Right kidney (tissue), 1 donor: ENCODE measurements at regions not wholly inside any gene's neighbourhood (a gene's known extent, or its start where the extent isn't known, plus 50 kb on each side); places are given as distances from the start of the nearest gene placed in this dataset.

Experiments
- DNase-seq: peaks from one replicate; pipeline ENCODE4 v3.0.0-alpha.2; 2016

DNA sequence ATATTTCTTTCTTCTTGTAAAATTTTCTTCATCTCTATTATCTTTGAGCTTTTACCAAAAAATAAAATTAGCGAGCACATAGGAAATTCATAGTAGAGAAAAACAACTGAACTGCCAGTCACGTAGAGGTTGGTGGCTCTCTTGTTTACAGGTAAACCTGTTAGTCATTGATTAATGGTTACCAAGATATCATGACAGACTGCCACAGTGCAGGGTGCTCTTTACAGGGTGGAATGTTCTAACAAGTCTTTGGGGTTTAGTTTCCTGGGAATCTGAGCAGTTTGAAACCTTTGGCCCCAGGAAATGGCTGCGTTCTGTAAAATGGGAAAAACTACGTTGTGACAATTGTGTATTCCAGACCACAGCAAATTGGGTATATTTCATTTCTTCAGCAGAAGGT lies 407.3 kb upstream of the ADARB2 start:
- no peak for DNase-seq

DNA sequence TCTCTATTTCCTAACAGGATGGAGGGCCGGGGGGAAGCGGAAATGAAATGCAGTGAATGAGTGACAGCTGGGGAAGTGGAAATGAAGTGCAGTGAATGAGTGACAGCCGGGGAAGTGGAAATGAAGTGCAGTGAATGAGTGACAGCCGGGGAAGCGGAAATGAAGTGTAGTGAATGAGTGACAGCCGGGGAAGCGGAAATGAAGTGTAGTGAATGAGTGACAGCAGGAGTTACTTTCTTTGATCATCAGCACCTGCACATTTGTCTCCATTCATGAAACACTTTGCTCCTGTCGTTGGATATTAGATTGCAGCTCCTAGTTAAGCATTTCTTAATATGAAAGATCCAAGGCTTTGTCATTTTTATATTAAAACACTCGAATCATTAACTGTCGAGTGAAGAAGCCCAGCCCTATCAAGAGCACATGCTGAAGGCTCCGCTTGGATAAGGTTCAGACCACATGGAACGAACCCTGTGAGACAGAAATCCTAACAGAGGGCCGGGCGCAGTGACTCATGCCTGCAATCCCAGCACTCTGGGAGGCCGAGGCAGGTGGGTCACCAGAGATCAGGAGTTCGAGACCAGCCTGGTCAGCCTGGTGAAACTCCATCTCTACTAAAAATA lies 406.0 kb upstream of the ADARB2 start:
- DNase-seq: no peak

DNA sequence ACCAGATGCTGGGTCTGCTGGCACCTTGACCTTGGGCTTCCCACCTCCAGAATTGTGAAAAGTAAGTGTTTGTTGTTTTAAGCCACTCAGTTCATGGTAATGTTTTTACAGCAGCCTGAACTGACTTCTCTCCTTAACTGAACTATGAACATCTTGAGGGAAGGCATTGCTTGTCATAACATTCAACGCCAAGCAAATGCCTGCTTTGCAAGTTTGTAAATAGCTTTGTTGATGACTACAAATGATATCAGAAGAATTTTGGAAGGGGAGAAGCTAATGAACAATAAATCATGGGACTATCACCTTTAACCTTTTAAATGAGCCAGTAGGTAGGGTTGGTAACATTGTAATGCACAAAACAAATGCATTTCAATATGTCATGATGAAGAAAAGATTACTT lies 402.4 kb upstream of the ADARB2 start:
- no peak for DNase-seq

DNA sequence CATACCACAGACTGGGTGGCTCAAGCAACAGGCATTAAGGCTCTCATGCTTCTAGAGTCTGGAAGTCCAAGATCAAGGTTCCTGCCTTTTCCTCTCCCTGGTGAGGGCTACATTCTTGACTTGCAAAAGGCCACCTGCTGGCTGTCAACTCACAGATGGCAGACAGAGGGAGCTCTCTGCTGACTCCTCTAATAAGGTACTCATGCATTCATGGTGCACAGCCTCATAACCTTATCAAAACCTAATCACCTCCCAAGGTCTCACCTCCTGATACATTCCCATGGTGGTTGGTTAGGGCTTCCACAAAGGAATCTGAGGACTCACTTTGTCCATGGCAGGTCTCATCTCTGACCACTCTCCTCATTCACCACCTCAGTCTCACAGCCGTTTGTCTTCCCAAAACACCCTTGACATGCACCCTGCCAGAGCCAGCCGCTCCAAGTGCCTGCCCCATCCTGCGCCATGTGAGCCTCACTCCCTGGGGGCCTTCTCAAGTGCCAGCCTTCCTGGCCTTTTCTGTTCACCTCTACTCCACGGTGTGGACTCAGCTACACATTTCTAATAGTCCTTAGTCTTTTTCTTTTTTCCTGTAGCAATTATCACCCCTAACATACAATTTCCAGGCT lies 400.3 kb upstream of the ADARB2 start:
- no peak for DNase-seq

DNA sequence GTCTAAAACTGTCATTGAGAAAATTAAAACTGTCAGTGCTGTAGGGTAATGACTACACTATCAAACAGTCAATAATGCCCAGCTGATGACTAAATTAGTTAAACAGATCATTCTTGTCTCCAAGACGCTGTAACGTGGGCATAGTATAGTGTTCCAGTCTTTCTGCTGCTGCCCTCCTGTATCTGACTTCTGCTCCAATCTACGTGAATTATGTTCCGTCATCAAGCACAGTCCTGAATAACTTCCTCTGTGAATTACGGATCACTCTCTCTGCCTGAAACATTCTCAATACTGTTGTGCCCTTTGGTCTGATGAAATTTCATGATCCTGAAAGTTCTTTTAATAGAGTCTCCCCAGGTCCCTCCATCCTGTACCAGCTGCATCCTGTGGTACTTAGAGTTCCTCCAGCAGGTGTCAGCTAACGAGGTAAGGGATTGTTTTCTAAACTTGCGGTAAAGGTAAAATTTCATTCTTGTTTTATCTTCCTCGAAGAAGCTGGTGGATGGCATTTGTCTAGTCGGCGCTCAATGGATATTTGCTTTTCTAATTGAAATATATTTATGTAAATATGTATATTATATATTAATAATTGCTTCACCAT lies 393.5 kb upstream of the ADARB2 start:
- no peak for DNase-seq

DNA sequence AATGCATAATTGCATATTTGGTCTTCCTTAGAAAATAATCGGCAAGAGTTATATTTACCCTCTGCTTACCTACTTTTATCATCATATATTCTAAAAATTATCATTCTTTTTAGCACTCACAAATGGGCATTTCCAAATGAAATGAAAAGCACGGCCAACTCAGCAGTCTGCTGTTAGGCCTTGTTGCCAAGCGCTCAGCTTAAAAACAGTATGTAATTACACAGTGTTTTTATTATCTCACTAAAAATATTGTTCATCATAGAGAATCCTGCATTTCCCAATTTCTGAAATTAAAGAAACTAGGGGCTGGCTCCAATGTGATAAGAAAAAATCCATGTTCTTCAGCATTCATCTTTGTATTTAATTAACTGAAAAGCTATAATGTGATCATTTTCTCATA lies 391.7 kb upstream of the ADARB2 start:
- no peak for DNase-seq

DNA sequence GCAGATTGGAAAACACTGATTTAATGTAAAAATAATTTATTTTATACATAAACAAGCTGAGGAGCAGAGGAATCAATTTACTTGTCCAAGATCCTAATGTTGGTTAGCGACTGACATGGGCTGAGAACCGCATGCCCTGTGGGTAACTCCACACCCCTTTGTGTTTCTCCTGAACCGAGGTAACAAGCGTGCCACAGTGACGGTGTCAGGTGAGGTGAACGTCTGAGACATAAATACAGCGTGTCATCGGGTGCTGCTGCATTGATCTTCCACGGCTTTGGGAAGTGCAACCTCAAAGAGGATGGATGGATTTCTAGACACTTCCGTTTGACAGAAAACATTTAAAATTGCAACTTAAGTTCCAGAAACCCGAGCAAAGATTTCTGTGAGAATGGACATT lies 386.8 kb upstream of the ADARB2 start:
- no peak for DNase-seq

DNA sequence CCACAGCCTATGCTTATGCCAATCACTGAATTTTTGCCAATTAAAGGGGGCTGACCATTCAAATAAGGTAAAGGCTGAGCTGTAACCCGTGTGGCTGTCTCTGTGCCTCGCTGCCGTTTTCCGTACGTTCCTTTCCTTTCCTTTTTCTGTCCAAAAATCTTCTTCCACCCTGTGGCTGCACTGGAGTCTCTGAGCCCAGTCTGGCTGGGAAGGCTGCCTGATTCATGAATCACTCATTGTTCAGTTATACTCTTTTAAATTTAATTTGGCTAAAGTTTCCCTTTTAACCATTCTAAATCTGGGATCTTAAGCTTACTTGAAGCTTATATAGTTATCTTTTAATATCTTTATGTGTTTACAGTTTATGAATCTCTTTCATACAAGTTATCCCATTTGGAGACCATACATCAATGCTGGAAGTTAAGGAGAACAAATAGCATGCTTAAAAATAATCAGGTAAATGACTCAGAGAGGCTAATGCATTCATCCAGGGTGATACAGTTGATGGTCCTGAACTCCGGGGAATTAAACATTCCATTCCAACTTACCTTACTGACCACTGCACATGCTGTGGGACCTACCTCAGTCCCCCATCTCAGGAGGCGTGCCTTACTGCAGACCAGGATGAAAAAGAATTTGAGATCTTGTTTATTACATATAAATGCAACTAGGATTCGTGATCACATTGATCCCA lies 385.3 kb upstream of the ADARB2 start:
- no peak for DNase-seq

DNA sequence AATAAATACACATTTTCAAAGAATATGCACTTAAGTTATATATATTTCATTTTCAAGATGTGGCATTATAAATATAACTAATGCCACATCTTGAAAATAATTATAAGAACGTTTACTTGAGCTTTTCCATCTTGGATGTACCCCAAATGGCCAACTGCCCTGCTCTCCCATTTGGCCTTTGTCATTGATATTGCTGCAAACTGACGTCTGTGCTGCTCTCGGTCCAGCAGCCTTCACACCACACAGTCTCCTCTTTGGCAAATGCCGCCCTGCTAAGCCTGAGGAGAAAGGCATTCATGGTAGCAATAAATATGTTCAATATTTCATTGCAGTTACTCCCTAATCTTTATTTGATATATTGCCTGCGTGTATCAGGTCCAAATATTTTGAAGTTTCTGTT lies 384.6 kb upstream of the ADARB2 start:
- no peak for DNase-seq

DNA sequence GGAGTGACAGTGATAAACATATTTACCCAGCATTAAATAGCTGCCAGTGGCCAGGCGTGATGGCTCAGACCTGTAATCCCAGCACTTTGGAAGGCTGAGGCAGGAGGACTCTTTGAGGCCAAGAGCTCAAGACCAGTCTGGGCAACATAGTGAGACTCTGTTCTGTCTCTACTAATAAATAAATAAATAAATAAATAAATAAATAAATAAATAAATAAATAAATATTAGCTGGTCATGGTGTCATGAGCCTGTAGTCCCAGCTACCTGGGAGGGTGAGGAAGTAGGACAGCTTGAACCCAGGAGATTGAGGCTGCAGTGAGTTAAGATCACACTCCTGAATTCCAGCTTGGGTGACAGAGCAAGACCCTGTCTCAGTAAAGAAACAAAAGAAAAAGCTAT lies 384.0 kb upstream of the ADARB2 start:
- DNase-seq: no peak

DNA sequence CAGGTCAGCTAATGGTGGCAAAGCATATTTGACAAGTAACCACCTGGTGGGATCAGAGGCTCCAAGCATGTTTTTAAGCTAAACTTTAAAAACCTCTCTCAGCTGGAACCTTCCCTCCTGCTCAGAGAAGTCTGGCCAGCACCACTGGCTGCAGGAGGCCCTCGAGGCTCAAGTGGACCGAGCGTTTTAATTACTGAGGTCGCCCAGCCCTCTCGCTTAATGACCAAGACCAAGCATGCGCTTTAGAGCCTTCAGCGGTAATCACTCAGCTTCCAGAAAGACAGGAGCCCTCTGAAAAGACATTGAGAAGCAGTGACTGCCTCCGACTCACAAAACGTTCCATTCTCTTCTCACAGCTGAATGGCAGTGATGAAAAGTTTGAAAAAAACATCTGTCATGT lies 383.4 kb upstream of the ADARB2 start:
- DNase-seq: peak; percentile 25

DNA sequence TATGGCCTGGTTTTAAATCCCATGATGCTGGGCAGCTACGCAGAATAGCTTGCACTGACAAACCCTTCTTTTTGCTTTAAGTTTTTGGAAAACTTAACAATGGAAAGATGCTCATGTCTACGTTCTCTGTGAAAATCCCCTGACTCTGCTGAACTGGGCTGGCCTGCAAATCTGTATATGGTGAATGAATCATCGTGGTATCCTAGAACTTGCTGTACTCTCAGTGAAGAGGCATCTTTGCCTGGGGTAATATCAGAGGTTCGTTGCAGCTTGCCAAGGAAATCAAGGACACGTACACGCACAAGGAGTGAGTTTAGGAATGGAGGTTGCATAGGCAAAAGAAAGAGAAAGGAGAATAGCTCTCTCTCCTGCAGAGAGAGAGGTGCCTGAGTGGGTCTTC lies 382.0 kb upstream of the ADARB2 start:
- DNase-seq: no peak

DNA sequence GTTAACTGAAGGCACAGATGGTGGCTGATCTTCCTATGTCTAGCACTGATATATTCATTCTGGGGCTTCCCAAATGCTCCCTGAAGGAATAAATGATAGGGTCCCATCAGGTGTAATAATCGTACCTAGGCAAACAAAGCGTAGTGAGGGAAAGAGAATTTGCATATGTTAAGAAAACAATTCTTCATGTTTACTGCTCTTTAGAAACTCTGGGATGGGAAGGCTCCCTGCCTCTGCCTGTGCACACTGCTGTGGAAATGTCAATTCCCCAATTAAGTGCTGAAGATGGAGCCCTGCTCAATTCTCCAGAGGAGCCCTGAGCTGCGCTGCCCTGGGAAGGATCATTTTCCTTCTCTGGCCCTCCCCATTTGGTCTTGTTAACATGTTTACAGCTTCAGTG lies 380.9 kb upstream of the ADARB2 start:
- DNase-seq: no peak

DNA sequence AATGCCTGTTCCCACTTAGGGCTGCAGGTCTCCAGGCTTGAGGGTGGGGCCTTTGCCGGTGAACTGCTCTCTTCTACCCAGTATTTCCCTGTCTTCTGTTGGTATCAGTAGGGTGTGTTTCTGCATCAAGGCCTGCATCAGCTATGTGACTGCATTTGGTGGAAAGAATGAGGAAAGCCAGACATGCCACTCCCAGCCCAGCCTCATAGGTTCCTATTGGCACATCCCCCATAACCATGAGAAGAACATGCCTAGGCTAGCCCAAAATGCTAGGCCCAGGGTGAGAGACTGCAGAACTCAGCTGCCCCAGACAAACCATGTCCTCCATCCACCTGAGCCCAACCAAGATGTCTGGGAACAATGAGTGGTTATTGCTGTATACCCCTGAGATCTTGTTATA lies 380.3 kb upstream of the ADARB2 start:
- DNase-seq: no peak

DNA sequence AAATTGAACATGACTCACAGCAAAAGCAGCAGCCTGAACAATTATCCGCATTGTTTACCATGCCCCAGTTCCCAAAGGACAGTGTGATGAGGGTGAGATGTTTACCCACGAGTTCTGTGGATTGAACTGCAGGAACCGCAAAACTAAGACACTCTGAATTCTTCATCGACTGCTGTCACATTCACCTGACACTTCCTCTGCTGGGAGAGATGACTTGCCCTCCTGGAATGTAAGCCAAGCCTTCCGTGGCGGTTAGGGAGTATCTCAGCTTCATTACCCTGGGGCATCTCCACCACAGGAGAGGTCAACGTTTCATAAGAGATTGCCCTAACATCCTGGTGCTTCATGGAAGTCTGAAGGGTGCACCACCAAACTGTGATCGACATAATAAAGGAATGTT lies 374.6 kb upstream of the ADARB2 start:
- peak; percentile 17 for DNase-seq

DNA sequence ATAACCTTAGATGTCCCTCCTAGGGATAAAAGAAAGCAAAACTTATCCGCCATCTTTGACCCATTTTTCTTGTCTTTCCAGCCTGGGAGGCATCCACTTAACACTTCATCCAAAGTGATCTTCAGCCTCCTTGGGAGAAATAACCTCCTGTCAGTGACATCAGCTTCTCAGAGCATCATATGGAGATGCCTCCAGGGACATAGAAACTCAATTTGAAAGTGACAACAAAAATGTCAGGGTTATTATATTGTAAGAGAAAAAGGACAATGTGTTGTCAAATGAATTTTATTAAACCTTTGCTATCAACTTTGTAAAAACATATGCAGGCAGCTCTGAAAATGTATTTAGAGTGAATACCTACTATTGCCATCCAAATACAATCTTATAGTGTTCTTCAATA lies 371.2 kb upstream of the ADARB2 start:
- DNase-seq: no peak

DNA sequence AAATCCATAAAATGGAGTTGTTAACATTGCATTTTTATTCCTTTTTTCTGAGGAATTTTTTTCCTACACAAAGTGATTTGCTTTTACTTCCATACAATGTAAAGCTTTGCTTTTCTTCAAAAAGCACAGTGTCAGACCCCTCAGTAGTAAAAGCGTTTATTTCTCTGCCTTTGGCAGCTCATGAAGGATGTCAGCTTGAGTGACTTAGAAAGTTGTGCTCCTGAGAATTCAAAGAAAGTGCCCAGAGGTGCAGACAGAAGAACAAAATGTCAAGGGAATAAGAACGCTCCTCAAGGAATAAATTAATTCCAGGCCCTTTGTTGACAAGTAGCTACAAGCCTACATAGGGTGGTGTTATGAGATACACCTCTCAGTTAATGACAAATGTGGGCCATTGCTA lies 369.3 kb upstream of the ADARB2 start:
- DNase-seq: no peak

DNA sequence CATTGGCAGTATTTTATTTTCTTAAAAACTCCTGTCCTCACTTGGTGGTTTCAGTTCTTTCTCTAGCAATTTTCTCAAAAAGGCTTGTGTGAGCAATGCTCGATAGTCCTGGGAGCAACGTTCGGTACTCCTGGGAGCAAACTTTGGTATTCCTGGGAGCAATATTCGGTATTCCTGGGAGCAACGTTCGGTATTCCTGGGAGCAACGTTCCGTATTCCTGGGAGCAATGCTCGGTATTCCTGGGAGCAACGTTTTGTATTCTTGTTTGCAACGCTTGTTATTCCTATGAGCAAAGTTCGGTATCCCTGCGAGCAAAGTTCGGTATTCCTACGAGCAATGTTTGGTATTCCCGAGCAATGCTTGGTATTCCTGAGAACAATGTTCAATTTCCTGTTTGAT lies 362.0 kb upstream of the ADARB2 start:
- DNase-seq: no peak

DNA sequence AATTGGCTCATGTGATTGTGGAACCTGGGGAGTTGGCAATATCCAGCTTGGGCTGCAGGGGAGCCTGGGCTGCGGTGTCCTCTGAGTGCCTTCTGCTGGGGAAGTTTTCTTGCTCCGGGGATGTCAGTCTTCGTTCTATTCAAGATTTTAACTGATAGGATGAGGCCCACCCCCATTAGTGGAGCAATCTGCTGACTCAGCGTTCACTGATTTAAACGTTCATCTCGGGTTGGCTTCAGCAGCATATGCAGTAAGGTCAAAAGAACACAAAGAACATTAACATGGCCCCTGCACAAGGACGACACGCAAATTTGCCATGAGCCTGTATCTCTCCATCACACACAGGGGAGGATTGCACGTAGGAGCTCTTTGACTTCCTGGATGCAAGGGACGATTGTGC lies 360.6 kb upstream of the ADARB2 start:
- no peak for DNase-seq

DNA sequence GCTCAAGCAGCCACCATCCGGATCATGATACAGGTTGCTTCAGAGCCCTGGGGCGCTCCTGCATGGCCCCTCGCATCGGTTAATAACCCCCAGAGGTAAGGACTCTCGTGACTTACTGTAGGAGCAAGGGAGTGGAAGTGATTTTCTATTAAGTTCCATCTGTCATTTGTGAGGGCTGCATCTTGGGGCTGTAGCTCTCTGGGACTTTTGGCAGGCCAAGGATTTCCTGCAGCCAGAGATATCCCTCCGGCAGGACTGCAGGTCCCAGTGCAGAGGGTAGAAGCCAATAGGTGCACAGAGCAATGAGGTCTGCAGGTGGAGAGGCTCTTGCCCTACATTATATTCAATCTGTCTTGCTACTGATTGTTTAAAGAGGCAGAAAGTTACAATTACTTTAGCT lies 356.8 kb upstream of the ADARB2 start:
- no peak for DNase-seq

DNA sequence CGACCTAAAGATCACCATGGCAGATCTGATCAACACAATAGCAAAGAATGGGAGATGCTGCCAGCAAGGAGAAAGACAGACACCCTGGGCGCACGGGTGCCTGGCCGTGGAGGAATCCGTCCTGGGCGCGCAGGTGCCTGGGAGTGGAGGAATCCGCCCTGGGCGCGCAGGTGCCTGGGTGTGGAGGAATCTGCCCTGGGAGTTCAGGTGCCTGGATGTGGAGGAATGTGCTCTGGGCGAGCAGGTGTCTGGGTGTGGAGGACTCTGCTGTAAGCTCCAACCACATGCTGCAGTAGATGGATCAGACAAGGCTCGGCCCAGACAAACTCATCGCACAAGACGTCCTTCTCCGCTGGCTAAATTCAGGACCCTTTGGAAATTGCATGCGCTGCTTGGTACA lies 346.3 kb upstream of the ADARB2 start:
- DNase-seq: no peak

DNA sequence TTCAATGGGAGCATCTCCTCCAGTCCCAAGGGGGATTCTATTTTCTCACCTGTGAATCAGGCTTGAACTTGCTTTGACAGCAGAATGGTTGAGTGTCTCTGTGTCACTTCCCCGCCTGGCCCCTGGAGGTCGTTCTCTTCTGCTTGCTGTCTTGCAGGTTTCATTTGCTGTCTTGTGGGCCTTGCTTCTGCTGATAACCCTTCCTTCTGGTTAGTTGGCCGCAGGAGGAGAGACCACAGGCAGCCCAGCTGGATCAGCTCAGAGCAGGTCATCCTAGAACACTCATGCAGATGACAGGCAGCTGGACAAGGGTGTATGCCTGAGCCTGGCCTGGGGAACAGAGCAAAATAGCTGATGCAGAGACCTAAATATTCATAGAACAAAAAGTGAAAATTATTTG lies 344.2 kb upstream of the ADARB2 start:
- DNase-seq: no peak

DNA sequence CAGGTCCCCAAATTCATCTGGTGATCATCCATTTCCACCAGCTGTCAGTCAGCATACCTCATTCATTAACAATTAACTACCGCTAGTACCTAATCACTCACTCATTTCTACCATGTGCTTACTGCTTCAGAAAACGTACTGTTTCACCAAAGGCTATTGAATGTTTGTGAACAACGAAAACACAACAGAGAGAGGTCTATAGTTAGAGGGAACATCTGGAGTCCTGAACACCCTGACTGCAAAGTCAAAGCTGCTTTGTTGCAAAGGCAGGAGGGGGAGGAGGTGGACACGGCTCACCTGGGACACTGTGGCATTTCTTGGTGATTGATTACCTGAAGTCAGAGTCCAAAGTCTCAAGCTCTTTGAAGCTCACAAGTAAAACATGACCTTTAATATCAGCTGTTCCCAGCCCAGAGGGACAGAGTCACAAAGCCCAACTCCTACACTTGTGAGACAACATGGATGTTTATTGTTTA lies 342.3 kb upstream of the ADARB2 start:
- peak; percentile 48 for DNase-seq

DNA sequence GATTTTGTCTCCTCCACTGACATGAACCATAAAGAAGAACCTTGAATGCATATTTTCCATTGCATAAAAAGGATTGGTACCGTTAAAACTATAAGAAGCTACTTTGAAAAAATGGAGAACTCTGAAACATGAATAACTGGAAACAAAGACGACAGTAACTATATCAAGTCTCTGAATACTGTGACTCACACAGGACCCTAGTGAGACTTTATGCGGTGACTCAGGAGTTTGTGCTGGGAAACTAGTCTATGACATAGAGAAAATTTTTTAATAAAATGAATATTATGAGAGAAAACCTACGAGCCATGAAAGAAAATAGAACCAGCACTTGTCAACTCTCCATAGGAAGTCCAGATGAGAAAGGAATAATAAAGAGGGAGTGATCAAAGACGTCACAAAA lies 339.9 kb upstream of the ADARB2 start:
- DNase-seq: no peak
